ENCODE measurements at regions not wholly inside any gene's neighbourhood (a gene's known extent, or its start where the extent isn't known, plus 50 kb on each side); places are given as distances from the start of the nearest gene placed in this dataset.
"Not testable (repeated sequence)": the region's sequence is repeated elsewhere in the genome, so short reads cannot be mapped to it uniquely, and the experiment has no call there.

- H3K27me3 ChIP-seq (ENCODE audit: control insufficient read depth, insufficient read depth, low read length): no peaks in the 10 kb centered on the region
These were observed 61.8 kb upstream of the TIAM2 start for GRCh38 chr6:154933181-154933827.

GRCh38 chr6:154937306-154938220 is 57.6 kb upstream of the TIAM2 start:
- no peaks in the 10 kb centered on the region for H3K36me3 ChIP-seq (ENCODE audit: control insufficient read depth, insufficient read depth, low read length)
- whole genome bisulfite sequencing (ENCODE audit: insufficient coverage): 58% methylated on average over 7 of the region's 17 CpGs
- H3K27me3 ChIP-seq (ENCODE audit: control insufficient read depth, insufficient read depth, low read length): no peaks in the 10 kb centered on the region
- peak overlapping the region; percentile 24 for H3K27ac ChIP-seq (ENCODE audit: low read length)
- peaks cover 6% of the 10 kb centered on the region for H3K4me1 ChIP-seq (ENCODE audit: control insufficient read depth, insufficient read depth, low read length)
- DNase-seq: peak; percentile 44
- H3K9me3 ChIP-seq (replicated peaks; ENCODE audit: control insufficient read depth, low read depth, low read length): no peaks in the 10 kb centered on the region
- no peak overlapping the region for H3K4me3 ChIP-seq (ENCODE audit: low read length)

More at GRCh38 chr6:154933181-154933827, 61.8 kb upstream of the TIAM2 start:
- WGBS (ENCODE audit: insufficient coverage): 79% methylated on average over 6 of the region's 10 CpGs
- no peak overlapping the region for H3K4me3 ChIP-seq (ENCODE audit: low read length)
- H3K36me3 ChIP-seq (ENCODE audit: control insufficient read depth, insufficient read depth, low read length): no peaks in the 10 kb centered on the region
- DNase-seq: no peak
- H3K27ac ChIP-seq (ENCODE audit: low read length): no peak overlapping the region
- H3K4me1 ChIP-seq (ENCODE audit: control insufficient read depth, insufficient read depth, low read length): peaks cover 12% of the 10 kb centered on the region
- H3K9me3 ChIP-seq (replicated peaks; ENCODE audit: control insufficient read depth, low read depth, low read length): no peaks in the 10 kb centered on the region

GRCh38 chr6:154938221-154938580 is 56.9 kb upstream of the TIAM2 start:
- no peak overlapping the region for H3K4me3 ChIP-seq (ENCODE audit: low read length)
- no peaks in the 10 kb centered on the region for H3K27me3 ChIP-seq (ENCODE audit: control insufficient read depth, insufficient read depth, low read length)
- peaks cover 6% of the 10 kb centered on the region for H3K4me1 ChIP-seq (ENCODE audit: control insufficient read depth, insufficient read depth, low read length)
- H3K36me3 ChIP-seq (ENCODE audit: control insufficient read depth, insufficient read depth, low read length): no peaks in the 10 kb centered on the region
- no peak for DNase-seq
- WGBS (ENCODE audit: insufficient coverage): 68% methylated on average over 6 of the region's 9 CpGs
- no peaks in the 10 kb centered on the region for H3K9me3 ChIP-seq (replicated peaks; ENCODE audit: control insufficient read depth, low read depth, low read length)
- H3K27ac ChIP-seq (ENCODE audit: low read length): no peak overlapping the region

GRCh38 chr6:154938727-154939285 is 56.3 kb upstream of the TIAM2 start:
- not testable (repeated sequence) for H3K4me1 ChIP-seq (ENCODE audit: control insufficient read depth, insufficient read depth, low read length); DNase-seq
- WGBS (ENCODE audit: insufficient coverage): 100% methylated on average over 6 of the region's 16 CpGs

GRCh38 chr6:154942770-154943169 is 52.3 kb upstream of the TIAM2 start:
- H3K36me3 ChIP-seq (ENCODE audit: control insufficient read depth, insufficient read depth, low read length): peaks cover 12% of the 10 kb centered on the region
- H3K27ac ChIP-seq (ENCODE audit: low read length): no peak overlapping the region
- no peaks in the 10 kb centered on the region for H3K9me3 ChIP-seq (replicated peaks; ENCODE audit: control insufficient read depth, low read depth, low read length)
- H3K27me3 ChIP-seq (ENCODE audit: control insufficient read depth, insufficient read depth, low read length): no peaks in the 10 kb centered on the region
- no peak overlapping the region for H3K4me3 ChIP-seq (ENCODE audit: low read length)
- WGBS (ENCODE audit: insufficient coverage): no CpG with 5 or more reads among the region's 2 CpGs
- peaks cover under 1% of the 10 kb centered on the region for H3K4me1 ChIP-seq (ENCODE audit: control insufficient read depth, insufficient read depth, low read length)
- no peak for DNase-seq

More at GRCh38 chr6:154938727-154939285, 56.3 kb upstream of the TIAM2 start:
- not testable (repeated sequence) for H3K4me3 ChIP-seq (ENCODE audit: low read length); H3K9me3 ChIP-seq (replicated peaks; ENCODE audit: control insufficient read depth, low read depth, low read length); H3K36me3 ChIP-seq (ENCODE audit: control insufficient read depth, insufficient read depth, low read length); H3K27ac ChIP-seq (ENCODE audit: low read length); H3K27me3 ChIP-seq (ENCODE audit: control insufficient read depth, insufficient read depth, low read length)

- no peak overlapping the region for H3K4me3 ChIP-seq (ENCODE audit: low read length)
- H3K4me1 ChIP-seq (ENCODE audit: control insufficient read depth, insufficient read depth, low read length): no peaks in the 10 kb centered on the region
- 87% methylated on average over 8 of the region's 11 CpGs for WGBS (ENCODE audit: insufficient coverage)
- H3K27ac ChIP-seq (ENCODE audit: low read length): no peak overlapping the region
- H3K27me3 ChIP-seq (ENCODE audit: control insufficient read depth, insufficient read depth, low read length): no peaks in the 10 kb centered on the region
- H3K9me3 ChIP-seq (replicated peaks; ENCODE audit: control insufficient read depth, low read depth, low read length): no peaks in the 10 kb centered on the region
- no peak for DNase-seq
- peaks cover 18% of the 10 kb centered on the region for H3K36me3 ChIP-seq (ENCODE audit: control insufficient read depth, insufficient read depth, low read length)
These were observed 49.7 kb upstream of the TIAM2 start for GRCh38 chr6:154945271-154945890.

Measured in muscle of leg (tissue), 3 donors.